ENCODE measurements at regions not wholly inside any gene's neighbourhood (a gene's known extent, or its start where the extent isn't known, plus 50 kb on each side); places are given as distances from the start of the nearest gene placed in this dataset.

DNA sequence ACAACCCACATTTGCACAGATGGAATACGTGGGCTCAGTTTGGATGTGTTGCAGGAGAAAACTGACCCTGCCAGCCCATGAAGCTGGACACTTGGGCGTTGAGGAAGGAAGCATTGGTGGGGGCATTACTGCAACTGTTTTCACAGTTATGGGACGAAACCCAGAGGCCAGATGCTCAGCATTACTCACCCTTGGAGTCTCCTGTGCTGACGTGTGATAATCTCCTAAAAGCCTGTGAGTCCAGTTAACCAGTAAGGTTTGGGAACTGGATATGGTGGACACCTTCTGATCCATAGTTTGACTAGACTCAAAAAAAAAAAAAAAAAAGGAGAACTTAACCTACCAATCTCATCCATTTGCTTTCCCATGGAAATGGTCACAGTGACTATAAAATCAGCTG lies 52.8 kb upstream of the EGLN3 start:
- no peak for DNase-seq
- in situ Hi-C loops (cut with MboI; ENCODE audit: low pct_unique_long_range_greater_than_20kb, low sequenced_read_pairs), result no loop called here

DNA sequence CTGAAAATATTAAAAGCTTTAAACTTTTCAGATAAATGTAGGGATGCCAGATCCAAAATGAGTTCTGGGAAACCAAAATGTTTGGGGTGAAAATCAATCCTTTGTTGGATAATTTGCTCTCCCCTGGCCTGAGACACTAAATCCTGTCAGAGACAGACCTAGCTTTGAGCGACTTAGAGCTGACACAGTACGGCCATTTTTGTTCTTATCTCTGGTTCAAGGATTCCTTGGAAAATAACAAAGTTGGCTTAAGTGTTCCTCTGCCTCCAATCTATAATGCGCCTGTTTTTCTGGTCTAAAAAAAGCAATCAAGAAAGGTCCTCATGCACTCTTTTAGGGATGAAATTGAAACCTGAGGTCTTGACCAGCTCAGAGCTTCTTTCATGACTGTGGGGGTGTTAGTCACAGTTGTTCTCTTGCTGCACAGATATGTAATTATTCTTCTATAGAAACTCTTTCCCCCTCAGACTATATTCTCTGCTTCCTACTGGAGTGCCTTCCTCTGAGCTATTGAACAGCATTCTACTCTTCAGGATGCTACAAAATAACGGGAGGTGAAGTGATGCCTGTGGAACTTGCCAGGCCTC lies 52.3 kb upstream of the EGLN3 start:
- no peak for DNase-seq
- in situ Hi-C loops (cut with MboI; ENCODE audit: low pct_unique_long_range_greater_than_20kb, low sequenced_read_pairs), result no loop called here

Measured in KBM-7 (cell line).